ENCODE measurements at regions not wholly inside any gene's neighbourhood (a gene's known extent, or its start where the extent isn't known, plus 50 kb on each side); places are given as distances from the start of the nearest gene placed in this dataset.

- no peak for DNase-seq
These were observed 88.2 kb upstream of the EPB41L3 start for GRCh38 chr18:5632041-5632440.

- no peak for DNase-seq
These were observed 87.2 kb upstream of the EPB41L3 start for GRCh38 chr18:5630900-5631413.

GRCh38 chr18:5630057-5630899, 86.5 kb upstream of the EPB41L3 start:
- DNase-seq = peak; percentile 73

GRCh38 chr18:5628512-5629255, 84.9 kb upstream of the EPB41L3 start:
- DNase-seq = peak; percentile 19

GRCh38 chr18:5627776-5628511, 84.1 kb upstream of the EPB41L3 start:
- DNase-seq = no peak

- DNase-seq = no peak
These were observed 82.5 kb upstream of the EPB41L3 start for GRCh38 chr18:5626130-5626880.

- DNase-seq = no peak
These were observed 81.3 kb upstream of the EPB41L3 start for GRCh38 chr18:5625076-5625475.

- DNase-seq = no peak
These were observed 79.1 kb upstream of the EPB41L3 start for GRCh38 chr18:5622905-5623304.

GRCh38 chr18:5620289-5620688, 76.5 kb upstream of the EPB41L3 start:
- DNase-seq = no peak

GRCh38 chr18:5619376-5619775, 75.6 kb upstream of the EPB41L3 start:
- DNase-seq = no peak

- no peak for DNase-seq
These were observed 74.4 kb upstream of the EPB41L3 start for GRCh38 chr18:5618047-5618688.

- no peak for DNase-seq
These were observed 67.4 kb upstream of the EPB41L3 start for GRCh38 chr18:5611221-5611620.

- DNase-seq = no peak
These were observed 65.0 kb upstream of the EPB41L3 start for GRCh38 chr18:5608846-5609245.

GRCh38 chr18:5606951-5607350, 63.2 kb upstream of the EPB41L3 start:
- no peak for DNase-seq

GRCh38 chr18:5604778-5605177, 61.0 kb upstream of the EPB41L3 start:
- DNase-seq = no peak

- DNase-seq = no peak
These were observed 59.4 kb upstream of the EPB41L3 start for GRCh38 chr18:5603153-5603552.

- no peak for DNase-seq
These were observed 57.4 kb upstream of the EPB41L3 start for GRCh38 chr18:5601188-5601624.

- DNase-seq = peak; percentile 4
These were observed 56.7 kb upstream of the EPB41L3 start for GRCh38 chr18:5600378-5601071.

GRCh38 chr18:5596585-5596984, 52.8 kb upstream of the EPB41L3 start:
- no peak for DNase-seq
